Type B pancreatic cell (in vitro differentiated cells): ENCODE measurements at regions not wholly inside any gene's neighbourhood (a gene's known extent, or its start where the extent isn't known, plus 50 kb on each side); places are given as distances from the start of the nearest gene placed in this dataset.

Experiments
- DNase-seq: peaks from one replicate; pipeline ENCODE4 v3.0.0; 2021; ENCODE audit warnings: mixed read lengths; ENCODE audit not compliant: unreplicated experiment; ENCODE audit errors: extremely low spot score
- H3K27ac Mint-ChIP-seq: 2 replicates; pipeline ENCODE4 v1.8.0; 2021; ENCODE audit warnings: mild to moderate bottlenecking, mixed read lengths
- H3K27me3 Mint-ChIP-seq: 2 replicates; pipeline ENCODE4 v1.8.0; 2021; ENCODE audit warnings: mixed read lengths
- H3K36me3 Mint-ChIP-seq: 2 replicates; pipeline ENCODE4 v1.8.0; 2021; ENCODE audit warnings: mixed read lengths
- H3K4me1 Mint-ChIP-seq: one replicate; pipeline ENCODE4 v1.8.0; 2021; ENCODE audit warnings: mixed read lengths; ENCODE audit not compliant: unreplicated experiment
- H3K4me3 Mint-ChIP-seq: 2 replicates; pipeline ENCODE4 v1.8.0; 2021; ENCODE audit warnings: mild to moderate bottlenecking, mixed read lengths
- H3K9me3 Mint-ChIP-seq: 2 replicates; pipeline ENCODE4 v1.8.0; 2021; ENCODE audit warnings: mixed read lengths
- CTCF ChIP-seq: fragments of 200-600 bp; sonication (generic); conservative IDR thresholded peaks from 2 replicates; pipeline ENCODE4 v1.5.0; 2021; ENCODE audit warnings: antibody characterized with exemption, mild to moderate bottlenecking

- Mint-ChIP-seq H3K36me3 (no peaks in the 10 kb centered on the region), H3K27ac (no peak overlapping the region), H3K27me3 (no peaks in the 10 kb centered on the region), H3K4me1 (no peaks in the 10 kb centered on the region), H3K4me3 (no peak overlapping the region), H3K9me3 (no peaks in the 10 kb centered on the region)
- no peak for TF ChIP-seq CTCF
- no peak for DNase-seq
Observed at GRCh38 chr6:155709262-155709661, 253.6 kb upstream of the NOX3 start.

DNA sequence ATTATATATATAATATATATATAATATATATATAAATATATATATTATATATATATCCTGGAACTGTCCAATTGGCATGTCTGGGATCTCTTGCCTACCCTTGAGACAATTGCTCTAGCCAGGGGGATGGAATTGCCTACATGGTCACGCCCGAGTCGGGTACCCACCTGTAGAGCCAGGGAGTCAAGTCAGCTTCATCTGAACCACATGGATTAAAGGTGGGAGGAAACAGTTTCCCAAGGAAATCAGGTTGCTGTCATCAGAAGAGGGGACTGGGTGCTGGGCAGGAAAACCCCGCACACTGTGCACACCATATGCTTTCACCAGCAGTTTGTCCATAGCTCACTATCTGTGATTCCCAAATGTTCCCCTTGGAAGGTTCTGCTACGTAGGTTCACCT lies 252.5 kb upstream of the NOX3 start:
- Mint-ChIP-seq H3K27me3 (no peaks in the 10 kb centered on the region), H3K27ac (no peak overlapping the region), H3K36me3 (no peaks in the 10 kb centered on the region), H3K9me3 (no peaks in the 10 kb centered on the region), H3K4me3 (no peak overlapping the region), H3K4me1 (no peaks in the 10 kb centered on the region)
- no peak for DNase-seq
- no peak for TF ChIP-seq CTCF

- TF ChIP-seq CTCF, result no peak
- Mint-ChIP-seq H3K27me3 (no peaks in the 10 kb centered on the region), H3K4me3 (no peak overlapping the region), H3K9me3 (no peaks in the 10 kb centered on the region), H3K36me3 (no peaks in the 10 kb centered on the region), H3K4me1 (no peaks in the 10 kb centered on the region), H3K27ac (no peak overlapping the region)
- DNase-seq, result no peak
Observed at GRCh38 chr6:155706806-155707205, 251.2 kb upstream of the NOX3 start.

GRCh38 chr6:155706341-155706740 lies 250.7 kb upstream of the NOX3 start:
- Mint-ChIP-seq H3K27ac (no peak overlapping the region), H3K27me3 (no peaks in the 10 kb centered on the region), H3K36me3 (no peaks in the 10 kb centered on the region), H3K4me1 (no peaks in the 10 kb centered on the region), H3K4me3 (no peak overlapping the region), H3K9me3 (no peaks in the 10 kb centered on the region)
- DNase-seq, result no peak
- TF ChIP-seq CTCF, result no peak

DNA sequence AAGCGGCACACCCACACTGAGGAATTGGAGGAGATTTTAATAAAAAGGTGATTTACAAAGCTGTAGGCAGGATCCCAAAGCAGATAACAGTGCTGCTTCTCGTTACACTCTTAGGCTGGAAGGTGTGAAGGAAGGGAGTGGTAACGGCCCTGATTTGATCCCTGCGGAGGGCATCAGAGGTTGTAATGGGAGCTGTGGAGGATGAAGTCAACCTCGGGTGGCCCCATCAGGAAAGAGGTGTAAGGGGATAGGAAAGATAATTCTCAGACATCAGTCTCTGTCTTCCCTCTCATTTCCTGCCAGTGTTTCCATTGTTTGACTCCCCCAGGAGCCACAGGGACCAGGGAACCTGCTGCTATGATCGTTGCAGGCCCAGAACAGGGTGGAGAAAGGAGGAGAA lies 245.7 kb upstream of the NOX3 start:
- Mint-ChIP-seq H3K27me3 (no peaks in the 10 kb centered on the region), H3K4me1 (no peaks in the 10 kb centered on the region), H3K27ac (no peak overlapping the region), H3K36me3 (no peaks in the 10 kb centered on the region), H3K4me3 (no peak overlapping the region), H3K9me3 (no peaks in the 10 kb centered on the region)
- no peak for TF ChIP-seq CTCF
- no peak for DNase-seq

- no peak for DNase-seq
- no peaks in the 10 kb centered on the region for H3K27me3 Mint-ChIP-seq
- no peak for TF ChIP-seq CTCF
- no peak overlapping the region for H3K27ac Mint-ChIP-seq
- no peak overlapping the region for H3K4me3 Mint-ChIP-seq
- no peaks in the 10 kb centered on the region for H3K9me3 Mint-ChIP-seq
- peaks cover 13% of the 10 kb centered on the region for H3K4me1 Mint-ChIP-seq
- H3K36me3 Mint-ChIP-seq, result no peaks in the 10 kb centered on the region
Observed at GRCh38 chr6:155695495-155695894, 239.9 kb upstream of the NOX3 start.
